ENCODE measurements at regions not wholly inside any gene's neighbourhood (a gene's known extent, or its start where the extent isn't known, plus 50 kb on each side); places are given as distances from the start of the nearest gene placed in this dataset.

GRCh38 chr2:120802158-120802557 lies 66.5 kb downstream of the GLI2 start:
- TF ChIP-seq CTCF (IDR thresholded peaks at IDR 0.05) (peak in 1 of 5 experiments; percentile 14), POLR2A (IDR thresholded peaks at IDR 0.05) (no peak), EP300 (IDR thresholded peaks at IDR 0.05) (no peak)
